HCT116 (cell line): ENCODE measurements at regions not wholly inside any gene's neighbourhood (a gene's known extent, or its start where the extent isn't known, plus 50 kb on each side); places are given as distances from the start of the nearest gene placed in this dataset.

ENCODE experiments used
- ATAC-seq: fragments of 200-7000 bp; cut with Tn5 transposase; 2 replicates; pipeline ENCODE4 v1.9.1; 2020; ENCODE audit warnings: mild to moderate bottlenecking, moderate library complexity
- BruUV-seq: library from RNA; stranded (reverse); fragments of 400-500 nt; replicated peaks from 2 replicates; lab custom pipeline; 2021; lab: Mats Ljungman, UMichigan
- CTCF ChIA-PET: fragments of 300-600 bp; sonication (Branson Sonifier 250); formaldehyde crosslinking; loops from one replicate; lab custom pipeline; 2021; ENCODE audit warnings: antibody characterized with exemption; lab: Charles Lee
- POLR2A ChIA-PET: fragments of 300-600, 350-600 bp; sonication (Branson Sonifier 250); formaldehyde crosslinking; loops from one replicate; lab custom pipeline; 2021; ENCODE audit warnings: antibody characterized with exemption; lab: Charles Lee
- RAD21 ChIA-PET, 2 experiments: fragments of 300-600 bp; sonication (Branson Sonifier 250); formaldehyde crosslinking; loops; one replicate each; lab custom pipeline; 2023; ENCODE audit warnings: low total read pairs in 2 of 2; ENCODE audit not compliant: uncharacterized antibody in 2 of 2, unreplicated experiment in 2 of 2, low non-redundant PET in 1 of 2; lab: Charles Lee
- DNase-seq: peaks from one replicate; pipeline ENCODE4 v3.0.0-alpha.2; 2010; ENCODE audit warnings: low read depth, low spot score
- H2AFZ ChIP-seq: fragments of 200-600 bp; shearing (Covaris generic), sonication (generic); 2 replicates; pipeline ENCODE4 v1.6.1; 2017; ENCODE audit warnings: low read depth, mixed run types, mixed read lengths, antibody characterized with exemption, low read length; ENCODE audit not compliant: poor library complexity, severe bottlenecking
- H3K27ac ChIP-seq: 2 replicates; pipeline ENCODE4 v1.5.1; 2012; ENCODE audit warnings: low read depth, low read length
- H3K27me3 ChIP-seq: fragments of 200-600 bp; sonication (generic); 2 replicates; pipeline ENCODE4 v1.6.1; 2016; ENCODE audit warnings: mixed run types, low read length, mixed read lengths; ENCODE audit not compliant: insufficient read depth
- H3K36me3 ChIP-seq, 2 experiments: fragments of 200-500 bp in 1 of 2; fragments of 200-600 bp in 1 of 2; sonication (Bioruptor generic) in 1 of 2; sonication (generic) in 1 of 2; 2 replicates each; pipeline versions ENCODE4 v1.5.1 to v1.6.1; 2014 to 2016; ENCODE audit warnings: low read length in 2 of 2, inconsistent platforms in 1 of 2, mixed read lengths in 1 of 2, mixed run types in 1 of 2; ENCODE audit not compliant: insufficient read depth in 2 of 2, control insufficient read depth in 1 of 2
- H3K4me1 ChIP-seq, 2 experiments: fragments of 200-600 bp in 1 of 2; sonication (generic) in 1 of 2; 2 replicates each; pipeline versions ENCODE4 v1.5.1 to v1.6.1; 2012 to 2017; ENCODE audit warnings: low read length in 2 of 2, inconsistent platforms in 1 of 2, mild to moderate bottlenecking in 1 of 2, mixed read lengths in 1 of 2, mixed run types in 1 of 2, moderate library complexity in 1 of 2; ENCODE audit not compliant: insufficient read depth in 2 of 2, control insufficient read depth in 1 of 2
- H3K4me2 ChIP-seq: fragments of 200-600 bp; sonication (generic); 2 replicates; pipeline ENCODE4 v1.6.1; 2017; ENCODE audit warnings: mixed run types, low read length, mixed read lengths
- H3K4me3 ChIP-seq, 2 experiments: fragments of 200-600 bp in 1 of 2; sonication (generic) in 1 of 2; replicated peaks in 1 of 2; 2 replicates each; pipeline ENCODE4 v1.5.1; 2011 to 2016; ENCODE audit warnings: low read length in 2 of 2, control low read depth in 1 of 2, low read depth in 1 of 2, mild to moderate bottlenecking in 1 of 2, mixed read lengths in 1 of 2, mixed run types in 1 of 2
- H3K79me2 ChIP-seq: fragments of 200-600 bp; sonication (generic); 2 replicates; pipeline ENCODE4 v1.6.1; 2017; ENCODE audit warnings: mild to moderate bottlenecking, mixed run types, low read length, moderate library complexity, mixed read lengths; ENCODE audit not compliant: insufficient read depth
- H3K9ac ChIP-seq: fragments of 200-600 bp; sonication (generic); 2 replicates; pipeline ENCODE4 v1.6.1; 2016; ENCODE audit warnings: low read length, mixed read lengths
- H3K9me2 ChIP-seq: fragments of 200-600 bp; sonication (generic), shearing (Covaris generic); 2 replicates; pipeline ENCODE4 v1.6.1; 2017; ENCODE audit warnings: mixed run types, mild to moderate bottlenecking, moderate library complexity; ENCODE audit not compliant: insufficient read depth
- H3K9me3 ChIP-seq, 2 experiments: fragments of 200-500 bp in 1 of 2; fragments of 200-600 bp in 1 of 2; sonication (Bioruptor generic) in 1 of 2; sonication (generic) in 1 of 2; 2 replicates each; pipeline ENCODE4 v1.6.1; 2014 to 2017; ENCODE audit warnings: low read length in 2 of 2, mixed read lengths in 2 of 2, inconsistent platforms in 1 of 2, low read depth in 1 of 2, mild to moderate bottlenecking in 1 of 2, mixed run types in 1 of 2, moderate library complexity in 1 of 2; ENCODE audit not compliant: control insufficient read depth in 1 of 2, insufficient read depth in 1 of 2
- H4K20me1 ChIP-seq: fragments of 200-600 bp; sonication (generic), shearing (Covaris generic); 2 replicates; pipeline ENCODE4 v1.6.1; 2017; ENCODE audit warnings: mixed run types, mild to moderate bottlenecking, moderate library complexity; ENCODE audit not compliant: insufficient read depth
- CBX3 ChIP-seq: IDR thresholded peaks from 2 replicates; pipeline ENCODE4 v1.6.1; 2012; ENCODE audit warnings: low read depth
- CEBPB ChIP-seq: IDR thresholded peaks from 2 replicates; pipeline ENCODE4 v1.6.1; 2012; ENCODE audit warnings: low read depth
- FOSL1 ChIP-seq: IDR thresholded peaks from 2 replicates; pipeline ENCODE4 v1.6.1; 2012; ENCODE audit warnings: low read depth
- POLR2A ChIP-seq: IDR thresholded peaks from 2 replicates; pipeline ENCODE4 v1.7.0; 2011; ENCODE audit warnings: borderline replicate concordance; ENCODE audit not compliant: insufficient read depth, insufficient read length; ENCODE audit errors: extremely low read depth
- POLR2AphosphoS5 ChIP-seq: IDR thresholded peaks from 2 replicates; pipeline ENCODE4 v1.6.1; 2011; ENCODE audit warnings: mild to moderate bottlenecking, low read depth, low read length, moderate library complexity
- RAD21 ChIP-seq: IDR thresholded peaks from 2 replicates; pipeline ENCODE4 v1.6.1; 2012; ENCODE audit warnings: low read depth, mild to moderate bottlenecking
- REST ChIP-seq: IDR thresholded peaks from 2 replicates; pipeline ENCODE4 v1.6.1; 2012; ENCODE audit warnings: low read depth
- SP1 ChIP-seq: IDR thresholded peaks from 2 replicates; pipeline ENCODE4 v1.6.1; 2012; ENCODE audit warnings: low read depth
- SRF ChIP-seq: IDR thresholded peaks from 2 replicates; pipeline ENCODE4 v1.6.1; 2012; ENCODE audit warnings: low read depth
- TCF7L2 ChIP-seq: IDR thresholded peaks from 2 replicates; pipeline ENCODE4 v1.7.0; 2011; ENCODE audit warnings: borderline replicate concordance, inconsistent platforms; ENCODE audit not compliant: insufficient read depth, insufficient read length; ENCODE audit errors: extremely low read depth
- YY1 ChIP-seq: IDR thresholded peaks from 2 replicates; pipeline ENCODE4 v1.6.1; 2011; ENCODE audit warnings: low read length, low read depth, moderate library complexity, mild to moderate bottlenecking; ENCODE audit not compliant: insufficient replicate concordance; ENCODE audit errors: extremely low read depth
- ZNF274 ChIP-seq: fragments of 200-500 bp; sonication (Bioruptor generic); IDR thresholded peaks from 2 replicates; pipeline ENCODE4 v1.6.1; 2014; ENCODE audit warnings: mild to moderate bottlenecking, low read depth, low read length, inconsistent platforms
- intact Hi-C: fragments of 100-400 bp; cut with micrococcal nuclease; formaldehyde crosslinking; loops from 2 replicates; pipeline ENCODE4 v1.10.0; 2022

GRCh38 chr15:96716075-96716474, 385.6 kb downstream of the NR2F2 start:
- POLR2A ChIA-PET: interaction anchor here (0.6 kb wide), 1 partner anchor 22 kb away, joined by 3 read pairs; no protein-coding TSS in a partner anchor

More at GRCh38 chr15:96716075-96716474, 385.6 kb downstream of the NR2F2 start:
- Histone ChIP-seq H2AFZ (no peak overlapping the region), H3K27me3 (no peaks in the 10 kb centered on the region), H3K79me2 (no peaks in the 10 kb centered on the region), H3K27ac (no peak overlapping the region), H3K36me3 (no peaks in the 10 kb centered on the region), H3K9me3 (no peaks in the 10 kb centered on the region), H4K20me1 (no peaks in the 10 kb centered on the region), H3K9ac (no peak overlapping the region), H3K4me2 (no peak overlapping the region), H3K4me3 (no peak overlapping the region), H3K9me2 (no peaks in the 10 kb centered on the region), H3K4me1 (no peaks in the 10 kb centered on the region)
- no TSS peak for BruUV-seq
- intact Hi-C loops: no loop called here
- TF ChIP-seq REST (no peak), ZNF274 (no peak), TCF7L2 (no peak), YY1 (no peak), POLR2AphosphoS5 (no peak), SP1 (no peak), CEBPB (no peak), FOSL1 (no peak), CBX3 (no peak), POLR2A (no peak), SRF (no peak), RAD21 (no peak)
- RAD21 ChIA-PET: no interaction called here
- CTCF ChIA-PET: no interaction called here
- ATAC-seq: no peak
- no peak for DNase-seq
